Glomerular visceral epithelial cell (primary cell): ENCODE measurements at regions not wholly inside any gene's neighbourhood (a gene's known extent, or its start where the extent isn't known, plus 50 kb on each side); places are given as distances from the start of the nearest gene placed in this dataset.
A peak's percentile ranks its signal among the peaks of the same experiment; 100 is the strongest.

Experiments used
- DNase-seq: peaks from one replicate; pipeline ENCODE4 v3.0.0-alpha.2; 2016; ENCODE audit errors: extremely low spot score

DNA sequence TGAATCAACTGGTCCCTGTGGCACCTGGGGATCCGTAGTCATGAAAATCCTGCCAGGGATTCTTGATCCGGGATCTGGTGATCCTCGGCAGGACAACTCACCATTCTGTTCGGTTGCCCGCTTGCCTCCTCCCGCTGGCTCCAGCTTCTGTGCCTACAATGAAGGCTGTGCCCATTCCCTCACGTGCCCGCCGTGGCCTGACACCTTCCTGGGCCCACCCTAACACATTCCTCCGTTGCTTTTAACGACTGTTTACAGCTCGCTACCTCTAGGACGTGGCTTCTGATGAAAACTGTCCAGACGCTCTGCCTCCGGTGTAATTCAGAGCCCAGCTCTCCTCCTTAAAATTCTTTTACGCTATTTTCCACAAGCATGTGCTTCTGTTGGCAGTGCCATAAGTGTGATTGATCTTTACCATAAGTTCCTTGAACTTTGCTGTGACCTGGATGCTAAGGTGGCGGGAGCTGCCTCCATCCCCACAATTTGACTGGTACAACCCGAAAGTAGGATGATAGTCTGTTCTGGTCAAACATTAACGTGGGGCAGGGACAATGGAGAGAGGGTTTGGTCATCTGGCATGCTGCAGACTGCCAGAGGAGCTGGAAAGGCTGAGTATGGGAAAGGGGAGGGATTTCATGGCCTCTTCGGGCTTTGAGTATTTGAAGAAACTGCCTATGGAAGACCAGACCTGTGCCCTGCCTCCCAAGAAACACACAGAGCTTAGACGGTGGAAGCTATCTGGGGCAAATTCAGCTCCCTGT, 206.8 kb upstream of the TNP1 start:
- DNase-seq: peak; percentile 30

DNA sequence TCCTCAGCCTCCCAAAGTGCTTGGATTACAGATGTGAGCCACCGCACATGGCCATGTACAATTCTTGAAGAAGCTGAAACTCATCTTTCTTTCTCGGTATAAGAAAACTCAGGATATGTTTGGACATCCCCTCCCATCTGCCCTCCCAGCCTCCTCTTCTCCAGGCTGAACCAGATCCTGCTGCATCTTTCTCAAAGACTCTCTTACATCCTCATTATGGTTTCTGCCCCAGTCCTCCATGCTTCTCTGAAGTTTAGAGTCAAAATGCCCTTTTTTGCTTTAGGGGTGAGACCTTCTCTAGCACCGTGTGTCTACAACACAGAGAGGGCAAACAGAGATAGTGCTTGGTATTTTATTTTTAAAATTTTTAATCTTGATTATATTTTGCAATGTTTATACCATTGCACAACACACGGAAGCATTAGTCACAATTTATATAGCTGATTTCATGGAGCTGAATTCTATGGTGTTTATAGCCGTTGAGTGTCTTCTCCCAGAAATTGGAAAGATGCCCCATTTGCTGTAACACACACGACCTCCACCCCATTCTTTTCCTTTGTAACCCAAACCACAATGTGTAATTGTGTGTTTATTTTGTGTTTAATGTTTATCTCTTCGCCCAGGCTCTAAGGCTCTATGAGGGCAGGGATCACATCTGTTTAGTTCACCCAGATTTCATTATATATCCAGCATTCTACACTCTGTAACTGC, 206.0 kb upstream of the TNP1 start:
- peak; percentile 67 for DNase-seq

DNA sequence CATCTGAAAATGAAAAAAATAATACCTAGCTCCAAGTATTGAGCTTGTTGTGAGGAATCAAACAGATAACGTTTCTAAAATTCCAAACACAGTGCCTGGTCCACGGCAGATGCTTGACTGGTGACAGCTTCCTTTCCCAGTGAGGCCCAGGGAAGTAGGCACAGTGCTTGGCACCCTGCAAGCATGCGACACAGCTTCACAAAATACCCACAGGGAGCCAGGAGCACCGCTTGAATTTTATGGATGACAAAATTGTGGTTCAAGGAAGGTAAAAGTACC, 205.1 kb upstream of the TNP1 start:
- DNase-seq: no peak

DNA sequence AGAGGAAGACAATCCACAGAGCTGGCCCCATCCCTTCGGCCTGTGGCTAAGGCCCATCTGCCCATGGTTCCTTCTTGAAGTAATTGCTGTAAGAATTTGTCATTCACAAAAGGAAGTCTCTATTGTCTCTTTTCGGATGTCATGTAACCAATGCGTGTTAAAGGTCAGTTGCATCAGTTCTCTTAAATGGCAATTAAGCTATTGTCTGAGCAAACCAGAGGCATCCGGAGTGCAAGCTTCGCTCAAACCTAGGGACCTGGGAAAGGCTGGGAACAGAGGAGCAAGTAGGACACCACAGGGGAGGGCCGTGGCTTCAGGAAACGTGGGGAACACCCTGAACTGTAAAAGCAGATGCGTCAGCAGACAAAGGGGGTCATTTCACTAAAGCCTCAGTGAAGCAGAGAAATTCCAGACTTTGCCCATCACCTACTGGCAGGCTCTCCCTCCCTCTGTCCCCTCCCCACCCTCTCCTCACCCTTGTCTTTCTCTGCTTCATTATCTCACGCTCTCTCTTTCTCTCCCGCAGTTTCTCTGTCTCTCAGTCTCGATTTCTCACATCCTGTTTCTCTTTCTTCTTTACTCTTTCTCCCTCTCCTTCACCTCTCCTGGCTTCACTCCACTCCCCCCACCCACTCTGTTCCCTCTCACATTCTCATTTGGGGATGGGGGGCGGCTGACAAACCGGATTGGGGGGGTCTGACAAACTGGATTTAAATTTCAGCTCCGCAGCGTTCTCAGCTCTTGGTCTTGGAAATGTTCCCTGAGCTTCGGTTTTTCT, 204.6 kb upstream of the TNP1 start:
- DNase-seq: peak; percentile 88

DNA sequence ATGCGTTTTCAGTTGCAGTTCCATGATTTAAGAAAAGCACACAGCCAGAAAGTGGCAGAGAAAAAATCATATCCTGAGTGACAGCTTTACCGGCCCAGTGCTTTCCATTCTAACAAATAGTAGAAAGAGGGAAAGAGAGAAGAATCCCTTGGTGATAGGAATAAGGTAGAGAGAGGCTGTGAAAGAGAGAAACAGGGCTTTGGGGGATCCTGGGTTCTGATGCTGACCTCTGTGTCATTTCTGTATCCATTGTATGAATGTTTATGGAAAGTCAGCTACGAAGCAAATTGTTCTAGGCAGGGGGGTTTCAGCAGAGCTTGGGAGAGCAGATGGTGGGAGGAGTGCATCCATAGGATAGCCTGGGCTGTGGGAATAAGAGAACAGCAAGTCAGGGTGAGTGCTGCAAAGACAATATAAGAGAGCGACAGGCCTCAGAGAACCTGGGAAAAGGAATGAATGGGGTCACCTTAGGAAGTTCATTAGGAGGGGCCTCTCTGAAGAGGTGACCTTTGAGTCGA, 203.4 kb upstream of the TNP1 start:
- DNase-seq: no peak

DNA sequence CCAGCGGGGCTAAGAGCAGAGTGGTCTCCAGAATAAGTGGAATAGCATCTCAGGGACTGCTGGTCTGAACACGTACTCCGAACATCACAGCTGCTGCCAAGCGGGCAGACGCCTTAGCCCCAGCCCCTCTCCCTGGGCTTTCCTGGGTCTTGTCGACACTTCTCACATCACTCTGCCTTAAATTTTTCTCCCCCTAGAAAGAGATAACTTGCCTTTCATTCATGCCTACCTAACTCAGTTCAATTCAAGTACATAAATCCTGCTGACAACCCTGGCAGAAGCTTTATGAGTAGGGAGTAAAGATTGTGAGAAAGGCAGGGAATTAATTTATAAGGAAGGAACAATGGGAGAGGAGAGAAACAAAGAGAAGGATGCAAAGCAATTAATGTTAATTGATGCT, 202.9 kb upstream of the TNP1 start:
- DNase-seq: no peak

DNA sequence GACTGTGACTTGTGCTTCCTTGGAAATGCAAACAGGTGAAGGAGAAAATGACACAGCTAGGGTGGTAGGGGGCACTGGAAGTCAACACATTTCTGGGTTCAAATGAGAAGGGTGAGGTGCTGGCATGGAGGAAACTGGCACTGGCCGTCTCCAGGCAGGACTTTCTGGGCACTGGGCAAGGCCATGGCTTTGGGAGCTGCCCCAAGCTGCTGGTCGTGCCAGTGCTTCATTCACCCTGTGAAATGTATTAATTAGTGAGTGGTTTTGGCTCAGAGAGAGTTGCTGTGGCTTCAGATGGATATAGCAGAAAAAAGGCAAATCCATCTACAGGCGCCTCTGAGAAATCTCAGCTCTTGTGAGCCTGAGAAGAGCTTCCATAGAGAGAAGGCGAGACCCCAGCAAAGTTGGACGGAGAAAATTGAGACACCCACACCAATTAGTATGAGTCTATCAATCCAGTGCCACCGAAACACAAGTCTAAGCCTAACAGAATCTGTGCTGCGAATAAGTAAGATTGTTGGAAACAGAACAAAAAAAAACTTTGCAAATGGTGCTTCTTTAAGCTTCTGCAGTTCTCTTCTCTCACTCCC, 202.1 kb upstream of the TNP1 start:
- no peak for DNase-seq

DNA sequence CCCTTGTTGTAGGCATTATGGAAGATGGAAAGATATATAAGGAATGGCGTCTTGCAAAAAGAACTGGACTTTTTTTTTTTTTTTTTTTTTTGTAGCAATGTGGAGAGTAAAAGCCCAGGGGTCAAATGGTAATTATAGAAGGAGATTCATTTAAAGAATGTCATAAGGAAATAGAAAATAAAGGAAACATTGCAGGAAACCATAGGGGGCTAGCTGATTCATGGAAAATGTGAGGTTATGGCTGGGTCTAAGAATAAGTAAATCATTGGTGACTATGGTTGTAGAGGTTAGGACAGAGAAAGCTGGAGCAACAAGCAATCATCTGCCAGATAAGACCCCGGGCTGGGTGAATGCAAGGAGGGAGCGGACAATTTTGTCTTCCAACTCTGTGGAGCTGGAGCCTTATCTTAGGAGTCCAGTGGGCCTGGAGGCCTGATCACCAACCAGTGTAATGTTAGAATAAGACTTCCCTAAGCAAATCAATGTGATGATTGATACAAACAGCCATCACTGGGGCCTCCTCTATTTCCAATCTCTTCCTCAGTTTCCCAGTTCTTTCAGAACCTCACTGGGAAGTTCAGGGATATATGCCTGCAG, 201.2 kb upstream of the TNP1 start:
- no peak for DNase-seq

DNA sequence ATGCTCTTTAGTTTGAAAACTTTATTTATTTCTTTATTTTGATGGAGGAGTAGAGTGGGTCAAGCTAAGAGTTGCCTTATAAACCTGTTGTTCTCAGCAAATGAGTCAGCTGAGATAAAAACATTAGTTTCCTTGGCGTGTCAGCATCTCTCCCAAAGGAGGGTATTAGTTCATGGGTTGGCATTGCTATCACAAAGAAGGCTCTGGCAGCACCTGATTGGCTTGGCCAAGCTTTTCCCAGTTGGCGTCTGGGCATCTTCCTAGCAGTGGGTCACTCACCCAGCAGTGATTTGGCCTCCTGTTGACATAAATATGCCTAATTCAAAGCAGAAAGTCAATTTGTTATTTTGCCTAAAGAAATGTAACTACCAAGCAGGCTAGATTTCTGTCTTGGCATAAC, 200.7 kb upstream of the TNP1 start:
- DNase-seq: no peak

DNA sequence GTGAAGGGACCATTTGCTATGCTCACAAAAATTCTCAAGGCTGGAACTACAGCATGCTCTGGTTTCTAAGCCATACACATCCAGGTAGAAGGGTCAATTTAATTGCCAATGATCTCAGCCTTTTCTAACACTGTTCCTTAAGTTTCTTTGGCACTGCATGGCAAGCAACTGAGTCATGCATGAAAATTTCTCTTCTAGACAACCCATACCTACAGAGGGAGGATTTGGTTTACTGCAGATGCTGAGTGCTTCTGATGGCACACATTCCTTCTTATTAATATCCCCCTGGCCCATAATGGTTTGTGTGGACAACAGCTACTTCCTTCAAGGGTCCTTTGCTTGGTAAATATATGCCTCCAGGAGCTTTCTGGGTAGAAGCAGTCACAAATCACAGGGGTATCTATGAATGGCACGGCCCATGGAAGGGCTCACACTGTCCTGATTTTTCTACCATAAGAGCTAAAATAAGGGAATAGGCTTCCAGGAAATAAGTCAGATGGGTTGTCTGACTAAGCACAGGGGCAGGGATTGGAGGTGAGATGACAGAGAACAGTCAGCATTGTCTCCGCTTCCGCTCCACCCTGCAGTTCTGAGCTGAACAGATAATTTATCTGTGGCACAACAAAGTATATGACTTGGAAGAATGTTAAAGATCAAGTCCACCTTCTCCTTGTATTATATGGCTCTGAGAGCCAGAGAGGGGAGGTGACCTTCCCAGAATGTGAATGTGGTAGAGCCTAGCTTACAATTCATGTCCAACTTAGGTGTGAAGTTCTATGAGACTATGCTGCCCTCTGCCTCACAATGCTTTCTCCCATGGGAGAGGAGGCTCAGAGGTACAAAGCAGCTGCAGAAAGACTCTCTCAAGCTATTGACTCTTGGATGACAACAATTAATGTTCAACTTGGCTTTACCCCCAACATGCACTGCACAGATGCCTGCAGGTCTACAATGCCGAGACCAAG, 199.2 kb upstream of the TNP1 start:
- peak; percentile 50 for DNase-seq

DNA sequence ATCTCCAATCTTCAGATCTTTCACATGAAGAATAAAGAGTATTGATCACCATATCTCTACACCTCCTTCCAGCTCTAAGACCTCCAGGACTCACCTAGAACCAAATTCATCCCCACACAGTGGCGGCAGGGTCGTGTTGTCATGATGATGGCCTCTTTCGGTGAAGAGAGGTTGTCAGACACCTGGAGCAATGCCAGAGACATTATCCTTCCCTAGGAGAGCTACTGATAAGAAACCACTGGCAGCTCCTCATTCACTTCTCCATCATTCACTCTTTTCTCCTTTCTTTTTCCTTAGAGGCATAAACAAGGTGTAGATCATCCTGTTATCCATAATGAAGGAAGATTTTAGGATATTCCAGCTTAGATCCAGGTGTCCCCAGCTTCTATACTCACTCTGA, 197.9 kb upstream of the TNP1 start:
- no peak for DNase-seq

DNA sequence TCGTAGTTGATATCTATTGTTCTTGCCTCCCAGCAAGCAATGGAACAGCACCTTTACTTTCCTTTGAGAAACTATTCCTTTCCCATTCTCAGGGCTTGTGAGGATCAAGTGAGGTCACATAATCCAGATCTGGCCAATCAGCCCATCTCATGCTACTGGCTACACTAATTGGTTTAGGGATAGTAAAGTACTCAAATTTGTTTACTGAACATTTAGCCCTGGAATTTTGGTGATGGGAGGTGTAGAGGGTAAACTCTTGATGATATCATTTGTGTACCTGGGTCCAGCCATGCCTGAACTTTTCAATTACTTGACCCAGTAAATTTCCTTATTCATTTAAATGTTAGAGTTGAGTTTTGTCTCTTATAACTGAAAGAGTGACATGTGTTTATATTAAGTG, 195.8 kb upstream of the TNP1 start:
- DNase-seq: no peak

DNA sequence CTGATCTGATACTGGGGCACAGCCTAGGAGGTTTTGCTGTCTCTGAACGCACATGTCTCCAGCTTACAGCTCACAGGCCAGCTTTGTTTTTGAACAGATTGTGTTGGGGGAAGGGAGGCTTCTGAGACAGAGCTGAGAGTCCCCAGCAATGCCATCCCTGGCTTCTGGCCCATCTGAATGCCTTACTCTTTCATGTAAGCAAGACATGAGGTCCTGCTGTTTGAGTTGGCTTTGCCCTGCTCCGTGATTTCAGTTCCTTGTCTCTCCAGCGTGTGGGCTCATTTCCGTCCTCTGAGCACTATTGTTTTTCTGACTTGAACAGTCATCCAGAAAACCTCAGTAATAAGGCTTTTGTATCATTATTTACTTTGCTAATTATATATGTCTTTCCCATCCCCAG, 194.9 kb upstream of the TNP1 start:
- no peak for DNase-seq

DNA sequence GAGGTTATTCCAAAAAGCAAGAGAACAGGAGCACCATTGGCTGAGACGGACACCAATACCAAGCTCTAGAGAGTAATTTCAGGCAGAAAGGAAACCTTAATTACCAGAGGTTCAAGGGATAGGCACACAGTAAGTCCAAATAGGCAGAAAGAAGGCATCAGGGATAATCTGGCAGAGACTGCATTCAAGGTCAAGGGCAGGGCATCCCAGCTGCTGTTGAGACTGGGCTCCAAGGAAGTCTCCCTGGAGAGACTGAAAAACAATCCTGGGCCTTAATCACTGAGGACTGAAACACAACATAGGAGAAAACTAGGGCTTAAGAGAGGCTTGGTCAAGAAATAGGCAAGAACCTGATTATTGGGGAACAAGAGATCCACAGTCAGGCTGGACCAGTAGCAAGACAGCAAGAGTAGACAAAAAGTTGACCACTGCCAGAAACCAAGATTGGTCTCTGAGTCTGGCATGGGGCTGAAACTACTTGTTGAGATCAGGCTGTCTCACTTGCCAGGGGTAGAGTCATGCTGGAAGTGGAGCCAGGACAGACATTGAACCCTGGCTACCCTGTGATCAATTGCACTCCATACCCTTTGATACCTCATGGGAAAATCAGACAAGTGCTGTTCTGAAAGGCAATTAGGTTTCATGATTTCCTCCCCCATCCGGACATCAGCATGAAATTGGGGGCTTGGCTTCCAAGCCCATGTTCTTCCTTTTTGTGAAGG, 193.2 kb upstream of the TNP1 start:
- DNase-seq: no peak

DNA sequence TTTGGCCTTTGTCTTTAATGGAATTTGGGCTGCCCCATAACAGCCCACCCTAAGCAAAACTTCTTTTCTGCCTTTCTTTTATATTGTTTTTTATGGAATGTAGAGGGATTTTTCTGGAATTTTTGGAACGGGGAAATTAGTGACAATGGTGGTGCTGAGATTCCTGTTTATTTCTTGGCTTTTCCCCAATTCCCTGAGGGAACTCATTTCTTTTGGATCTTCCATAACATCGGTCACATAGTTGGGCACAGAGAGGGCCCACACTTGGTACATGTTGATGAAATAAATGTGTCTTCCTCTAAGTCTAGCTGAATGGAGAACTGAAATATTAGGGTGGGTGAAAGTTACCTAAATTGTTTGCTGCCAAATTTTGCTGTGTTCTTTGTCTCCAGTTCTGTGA, 191.6 kb upstream of the TNP1 start:
- DNase-seq: no peak

DNA sequence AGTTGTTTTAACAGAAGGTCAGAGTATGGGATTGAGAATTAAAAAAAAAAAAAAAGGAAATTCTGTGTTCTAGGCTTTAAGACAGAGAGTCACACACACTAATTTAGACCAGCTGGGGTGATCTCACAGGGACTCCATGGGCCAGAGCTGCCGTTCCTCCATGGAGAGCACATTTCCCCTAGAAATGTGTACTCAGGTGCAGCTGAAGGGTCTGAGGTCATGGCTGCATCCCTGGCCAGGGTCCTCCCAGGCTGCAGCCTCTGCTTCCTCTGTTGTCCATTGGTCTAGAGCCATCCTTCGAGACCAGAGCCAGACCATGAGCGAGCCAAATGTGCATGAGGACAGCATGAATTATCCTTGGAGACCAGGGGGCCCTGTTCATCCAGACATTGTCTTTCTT, 190.1 kb upstream of the TNP1 start:
- DNase-seq: no peak

DNA sequence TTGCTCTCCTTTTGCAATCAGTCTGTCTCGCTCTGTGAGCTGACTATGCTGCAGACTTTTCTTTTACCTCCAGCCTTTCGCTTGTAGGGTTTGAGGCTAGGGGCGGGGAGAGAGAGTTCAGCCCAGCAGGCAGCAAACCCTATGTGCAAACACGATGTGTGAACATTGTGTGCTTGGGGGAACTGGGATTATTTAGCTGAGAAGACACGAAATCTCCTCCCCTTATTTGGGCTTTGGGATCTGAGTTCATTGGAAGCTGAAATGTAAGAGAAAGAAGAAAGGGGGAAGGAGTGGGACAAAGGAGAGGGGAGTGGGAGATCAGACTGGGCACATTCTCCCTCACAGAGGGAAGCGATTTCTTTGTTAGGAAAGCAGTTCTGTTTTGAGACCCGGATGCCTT, 189.6 kb upstream of the TNP1 start:
- no peak for DNase-seq

DNA sequence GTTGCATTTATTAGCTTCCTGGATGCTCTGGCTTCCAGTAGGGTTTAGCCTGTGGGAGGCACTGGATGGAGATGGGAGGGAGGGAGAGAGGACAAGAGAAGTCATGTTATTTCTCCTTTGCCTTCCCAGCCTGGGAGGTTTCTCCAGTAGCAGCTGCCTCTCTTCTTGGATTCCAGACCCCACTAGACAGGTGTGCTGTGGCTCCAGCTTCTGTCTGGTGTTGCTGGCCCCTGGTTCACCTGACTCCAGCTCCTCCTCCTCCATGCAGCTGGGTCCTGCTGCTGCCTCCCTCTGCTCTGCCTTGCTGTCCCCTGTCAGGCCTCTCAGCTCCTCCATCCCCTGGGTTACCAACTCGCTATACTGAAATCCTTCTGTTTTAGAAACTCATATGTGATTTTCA, 188.9 kb upstream of the TNP1 start:
- no peak for DNase-seq

DNA sequence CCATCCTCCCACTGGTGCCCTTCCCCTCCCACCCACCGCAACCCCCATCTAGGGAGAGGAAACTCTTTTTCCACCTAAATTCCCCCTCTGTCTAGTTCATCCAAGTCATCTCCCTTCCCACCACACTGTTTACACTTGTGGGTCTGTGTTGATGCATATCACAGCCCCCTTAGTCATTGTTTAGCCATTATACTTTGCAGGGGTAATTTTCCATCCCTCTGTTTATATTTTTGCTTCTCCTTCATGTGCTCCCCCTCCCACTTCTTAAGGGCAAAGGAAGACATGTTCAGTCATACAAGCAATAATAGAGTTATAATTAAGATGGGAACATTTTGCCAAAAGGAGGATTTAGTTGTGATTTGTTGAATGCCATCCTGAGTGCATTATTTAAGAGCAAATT, 187.8 kb upstream of the TNP1 start:
- DNase-seq: no peak

DNA sequence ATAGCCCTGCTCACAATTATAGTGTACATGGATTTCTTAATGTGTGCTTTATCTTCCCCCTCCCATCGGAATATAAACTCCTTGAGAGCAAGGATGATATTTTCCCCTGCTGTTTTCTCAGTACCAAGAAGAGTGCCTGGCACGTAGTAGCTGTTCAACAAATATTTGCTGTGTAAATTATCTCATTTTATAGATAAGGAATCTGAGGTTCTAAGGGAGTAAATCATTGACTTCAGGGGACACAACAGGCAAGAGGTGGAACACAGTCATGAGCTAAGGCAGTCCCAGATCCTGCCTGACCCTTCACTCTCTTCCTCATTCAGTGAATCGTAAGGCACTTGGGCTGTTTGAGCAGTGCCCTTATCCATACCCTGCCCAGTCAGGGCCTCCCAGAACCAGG, 187.3 kb upstream of the TNP1 start:
- no peak for DNase-seq
